RWPE1 (cell line): ENCODE measurements at regions not wholly inside any gene's neighbourhood (a gene's known extent, or its start where the extent isn't known, plus 50 kb on each side); places are given as distances from the start of the nearest gene placed in this dataset.

Source experiments
- CTCF ChIA-PET: fragments of 350-600 bp; sonication (Branson Sonifier 250); formaldehyde crosslinking; extraction: SDS; loops from one replicate; lab custom pipeline; 2021; lab: Yijun Ruan, JAX
- POLR2A ChIA-PET: fragments of 400-600 bp; formaldehyde crosslinking; extraction: SDS; loops from one replicate; lab custom pipeline; 2020; ENCODE audit warnings: antibody characterized with exemption; ENCODE audit not compliant: low non-redundant PET; lab: Yijun Ruan, JAX
- DNase-seq: peaks from one replicate; pipeline ENCODE4 v3.0.0; 2012; ENCODE audit warnings: low spot score
- H3K27ac ChIP-seq: fragments of 450-650 bp; 2 replicates; pipeline ENCODE4 v1.5.1; 2017
- TF ChIP-seq, protein P1 (sequence below): fragments of 450-650 bp; conservative IDR thresholded peaks from 2 replicates; pipeline ENCODE4 v1.5.1; 2017; ENCODE audit warnings: low read depth, mild to moderate bottlenecking

GRCh38 chr11:22473586-22473985, 135.4 kb downstream of the SLC17A6 start:
- TF ChIP-seq, protein P1, sequence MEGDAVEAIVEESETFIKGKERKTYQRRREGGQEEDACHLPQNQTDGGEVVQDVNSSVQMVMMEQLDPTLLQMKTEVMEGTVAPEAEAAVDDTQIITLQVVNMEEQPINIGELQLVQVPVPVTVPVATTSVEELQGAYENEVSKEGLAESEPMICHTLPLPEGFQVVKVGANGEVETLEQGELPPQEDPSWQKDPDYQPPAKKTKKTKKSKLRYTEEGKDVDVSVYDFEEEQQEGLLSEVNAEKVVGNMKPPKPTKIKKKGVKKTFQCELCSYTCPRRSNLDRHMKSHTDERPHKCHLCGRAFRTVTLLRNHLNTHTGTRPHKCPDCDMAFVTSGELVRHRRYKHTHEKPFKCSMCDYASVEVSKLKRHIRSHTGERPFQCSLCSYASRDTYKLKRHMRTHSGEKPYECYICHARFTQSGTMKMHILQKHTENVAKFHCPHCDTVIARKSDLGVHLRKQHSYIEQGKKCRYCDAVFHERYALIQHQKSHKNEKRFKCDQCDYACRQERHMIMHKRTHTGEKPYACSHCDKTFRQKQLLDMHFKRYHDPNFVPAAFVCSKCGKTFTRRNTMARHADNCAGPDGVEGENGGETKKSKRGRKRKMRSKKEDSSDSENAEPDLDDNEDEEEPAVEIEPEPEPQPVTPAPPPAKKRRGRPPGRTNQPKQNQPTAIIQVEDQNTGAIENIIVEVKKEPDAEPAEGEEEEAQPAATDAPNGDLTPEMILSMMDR, result no peak
- no peak for DNase-seq
- no peak overlapping the region for H3K27ac ChIP-seq
- ChIA-PET POLR2A (no interaction called here), CTCF (no interaction called here)

GRCh38 chr11:22472306-22472705, 134.1 kb downstream of the SLC17A6 start:
- POLR2A ChIA-PET, result no interaction called here
- no peak for DNase-seq
- TF ChIP-seq, protein P1, result no peak
- CTCF ChIA-PET, result no interaction called here
- H3K27ac ChIP-seq, result no peak overlapping the region

GRCh38 chr11:22471385-22471784, 133.2 kb downstream of the SLC17A6 start:
- no peak overlapping the region for H3K27ac ChIP-seq
- TF ChIP-seq, protein P1, result no peak
- no peak for DNase-seq
- ChIA-PET CTCF (no interaction called here), POLR2A (no interaction called here)

DNA sequence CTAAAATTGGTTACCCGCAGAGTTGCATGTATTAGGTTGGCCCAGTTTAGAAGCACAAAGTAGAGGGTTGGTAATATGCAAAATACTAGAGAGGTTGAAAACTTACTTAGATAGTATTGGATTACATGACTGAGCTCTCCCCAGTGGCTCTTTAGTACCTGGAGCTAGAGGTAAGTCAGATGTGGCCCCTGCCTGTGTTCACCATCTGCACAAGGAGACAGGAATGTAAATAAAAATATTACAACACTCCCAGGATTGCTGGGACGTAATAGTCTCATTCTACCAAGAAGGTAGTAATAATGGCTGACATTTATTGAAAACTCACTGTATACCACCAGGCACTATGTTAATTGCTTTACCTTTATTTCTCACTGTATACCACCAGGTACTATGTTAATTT, 129.6 kb downstream of the SLC17A6 start:
- POLR2A ChIA-PET, result no interaction called here
- TF ChIP-seq, protein P1, result no peak
- CTCF ChIA-PET, result interaction anchor here (0.6 kb wide), 1 partner anchor 105 kb away, joined by 3 read pairs; no protein-coding TSS in a partner anchor
- DNase-seq, result no peak
- H3K27ac ChIP-seq, result no peak overlapping the region

DNA sequence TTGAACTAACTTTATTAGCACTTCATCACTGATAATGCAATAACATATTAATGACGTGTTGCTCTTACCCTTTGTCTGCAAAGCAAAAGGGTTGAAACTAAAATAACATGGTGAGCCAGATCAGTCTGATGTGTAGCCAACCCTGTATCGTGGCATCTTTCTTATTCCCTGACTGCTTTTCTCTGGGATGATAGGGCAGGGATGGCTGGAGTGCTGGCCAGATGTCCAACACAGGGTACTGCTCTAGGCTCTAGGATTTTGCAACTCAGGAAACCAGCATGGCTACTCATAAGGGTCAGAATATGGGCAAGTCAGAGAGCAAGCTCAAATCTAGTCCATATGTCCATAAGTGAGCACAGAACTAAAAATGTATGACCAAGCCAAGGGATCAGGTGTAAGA, 129.1 kb downstream of the SLC17A6 start:
- peak overlapping the region; percentile 61; the same call in 1 of the 2 replicates for H3K27ac ChIP-seq
- no peak for DNase-seq
- TF ChIP-seq, protein P1, result no peak
- POLR2A ChIA-PET, result no interaction called here
- CTCF ChIA-PET, result interaction anchor here (0.6 kb wide), 1 partner anchor 104 kb away, joined by 3 read pairs; no protein-coding TSS in a partner anchor

GRCh38 chr11:22466809-22467208, 128.6 kb downstream of the SLC17A6 start:
- H3K27ac ChIP-seq, result peak overlapping the region; percentile 61
- CTCF ChIA-PET, result no interaction called here

More at GRCh38 chr11:22466809-22467208, 128.6 kb downstream of the SLC17A6 start:
- POLR2A ChIA-PET, result no interaction called here
- DNase-seq, result peak; percentile 95
- TF ChIP-seq, protein P1, result no peak
